T-helper 2 cell (primary cell): ENCODE measurements at regions not wholly inside any gene's neighbourhood (a gene's known extent, or its start where the extent isn't known, plus 50 kb on each side); places are given as distances from the start of the nearest gene placed in this dataset.
"Not testable (repeated sequence)": the region's sequence is repeated elsewhere in the genome, so short reads cannot be mapped to it uniquely, and the experiment has no call there.

ENCODE experiments used
- DNase-seq, 5 experiments: peaks; one replicate each; pipeline versions ENCODE4 v3.0.0 to v3.0.0-alpha.2; 2012 to 2022

- DNase-seq, result no peak
Measured at GRCh38 chr14:38399652-38400051, 143.8 kb upstream of the CLEC14A start.

- DNase-seq, result no peak
Measured at GRCh38 chr14:38394767-38395166, 138.9 kb upstream of the CLEC14A start.

- no peak for DNase-seq
Measured at GRCh38 chr14:38394064-38394463, 138.2 kb upstream of the CLEC14A start.

GRCh38 chr14:38391334-38391733 lies 135.4 kb upstream of the CLEC14A start:
- no peak for DNase-seq

- DNase-seq, result no peak
Measured at GRCh38 chr14:38389681-38390080, 133.8 kb upstream of the CLEC14A start.

GRCh38 chr14:38387821-38388220 lies 131.9 kb upstream of the CLEC14A start:
- DNase-seq, result no peak

GRCh38 chr14:38385836-38386235 lies 129.9 kb upstream of the CLEC14A start:
- DNase-seq, result no peak

GRCh38 chr14:38385343-38385742 lies 129.4 kb upstream of the CLEC14A start:
- no peak for DNase-seq

- DNase-seq, result no peak
Measured at GRCh38 chr14:38384741-38385140, 128.8 kb upstream of the CLEC14A start.

- DNase-seq, result no peak
Measured at GRCh38 chr14:38367922-38368321, 112.0 kb upstream of the CLEC14A start.

- no peak for DNase-seq
Measured at GRCh38 chr14:38366374-38366773, 110.5 kb upstream of the CLEC14A start.

- DNase-seq, result no peak
Measured at GRCh38 chr14:38363217-38363616, 107.3 kb upstream of the CLEC14A start.

GRCh38 chr14:38357557-38357956 lies 101.7 kb upstream of the CLEC14A start:
- DNase-seq, result no peak

- DNase-seq, result not testable (repeated sequence)
Measured at GRCh38 chr14:38355473-38355872, 99.6 kb upstream of the CLEC14A start.

- DNase-seq, result no peak
Measured at GRCh38 chr14:38350102-38350501, 94.2 kb upstream of the CLEC14A start.

GRCh38 chr14:38342803-38343202 lies 86.9 kb upstream of the CLEC14A start:
- no peak for DNase-seq

GRCh38 chr14:38339696-38340095 lies 83.8 kb upstream of the CLEC14A start:
- DNase-seq, result no peak

- DNase-seq, result no peak
Measured at GRCh38 chr14:38336298-38336697, 80.4 kb upstream of the CLEC14A start.

- DNase-seq, result no peak
Measured at GRCh38 chr14:38330275-38330674, 74.4 kb upstream of the CLEC14A start.

- no peak for DNase-seq
Measured at GRCh38 chr14:38329246-38329645, 73.4 kb upstream of the CLEC14A start.

- no peak for DNase-seq
Measured at GRCh38 chr14:38316922-38317321, 61.0 kb upstream of the CLEC14A start.

GRCh38 chr14:38311655-38312054 lies 55.8 kb upstream of the CLEC14A start:
- no peak for DNase-seq

GRCh38 chr14:38310420-38310995 lies 54.6 kb upstream of the CLEC14A start:
- no peak for DNase-seq

GRCh38 chr14:38309522-38310277 lies 53.8 kb upstream of the CLEC14A start:
- DNase-seq, result no peak
